ENCODE measurements at regions not wholly inside any gene's neighbourhood (a gene's known extent, or its start where the extent isn't known, plus 50 kb on each side); places are given as distances from the start of the nearest gene placed in this dataset.

- DNase-seq (ENCODE audit: low spot score), result no peak
Observed at GRCh38 chr9:89768650-89769071, 163.8 kb downstream of the GADD45G start.

- DNase-seq (ENCODE audit: low spot score), result no peak
Observed at GRCh38 chr9:89770531-89771174, 165.8 kb downstream of the GADD45G start.

DNA sequence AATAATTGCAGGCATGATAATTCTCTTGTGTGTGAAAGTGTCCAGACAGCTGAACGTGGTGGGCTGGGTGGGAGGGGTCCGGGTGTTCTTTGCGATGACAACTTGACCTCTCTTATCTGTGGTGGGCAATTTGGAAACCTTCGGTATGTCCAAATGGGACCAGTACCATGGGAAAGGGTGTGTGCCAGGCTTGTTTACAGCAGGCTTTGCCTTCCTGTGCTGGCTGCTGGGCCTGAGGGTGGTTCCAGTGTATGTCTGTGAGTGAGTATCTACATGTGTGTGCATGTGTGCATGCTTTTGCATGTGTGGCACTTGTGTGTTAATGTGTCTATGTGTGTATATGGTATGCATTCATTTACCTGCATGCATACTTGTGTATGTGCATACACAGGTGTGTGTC is 166.4 kb downstream of the GADD45G start:
- no peak for DNase-seq (ENCODE audit: low spot score)

DNA sequence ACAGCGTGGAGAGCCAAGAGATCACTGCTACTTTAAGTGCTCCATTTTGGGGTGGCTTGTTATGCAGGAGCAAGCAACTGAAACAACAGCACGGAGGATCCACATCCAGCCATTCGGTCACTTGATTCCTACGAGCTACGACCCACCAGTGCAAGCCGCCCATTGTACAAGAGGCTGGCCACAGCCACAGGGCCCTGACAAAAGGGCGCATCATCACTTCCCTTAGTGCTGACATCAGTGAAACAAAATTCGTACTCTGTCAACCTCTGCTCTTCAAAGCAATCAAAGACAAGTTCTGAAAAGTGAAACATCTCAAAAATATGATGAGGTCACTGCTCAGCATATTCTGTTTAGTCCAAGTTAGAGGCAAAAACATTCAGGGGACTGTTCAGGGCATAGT is 168.4 kb downstream of the GADD45G start:
- DNase-seq (ENCODE audit: low spot score), result no peak

- no peak for DNase-seq (ENCODE audit: low spot score)
Observed at GRCh38 chr9:89774858-89775370, 170.1 kb downstream of the GADD45G start.

DNA sequence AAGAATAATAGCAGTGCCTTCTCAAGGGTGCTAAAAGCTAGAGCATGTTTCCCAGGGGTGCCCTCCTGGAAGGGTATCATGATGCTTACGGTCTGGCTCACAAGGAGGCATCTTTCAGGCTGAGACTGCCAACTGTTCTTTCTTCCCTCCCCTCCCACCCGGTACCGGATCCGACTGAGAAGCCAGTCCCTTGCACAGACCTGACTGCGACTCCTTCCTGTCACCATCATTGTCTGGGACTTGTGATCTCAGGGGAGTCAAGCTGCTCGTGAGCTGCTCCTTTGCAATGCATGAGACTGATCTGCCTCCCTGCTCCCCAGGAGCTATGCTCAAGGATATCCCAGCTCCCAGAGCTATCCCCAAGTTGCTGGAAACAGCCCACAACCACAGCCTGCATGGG is 170.8 kb downstream of the GADD45G start:
- no peak for DNase-seq (ENCODE audit: low spot score)

GRCh38 chr9:89776795-89777525 is 172.1 kb downstream of the GADD45G start:
- DNase-seq (ENCODE audit: low spot score), result no peak

- DNase-seq (ENCODE audit: low spot score), result no peak
Observed at GRCh38 chr9:89777544-89777943, 172.7 kb downstream of the GADD45G start.

- no peak for DNase-seq (ENCODE audit: low spot score)
Observed at GRCh38 chr9:89778100-89779090, 173.6 kb downstream of the GADD45G start.

- DNase-seq (ENCODE audit: low spot score), result no peak
Observed at GRCh38 chr9:89779405-89780203, 174.8 kb downstream of the GADD45G start.

GRCh38 chr9:89780959-89781358 is 176.1 kb downstream of the GADD45G start:
- no peak for DNase-seq (ENCODE audit: low spot score)

- no peak for DNase-seq (ENCODE audit: low spot score)
Observed at GRCh38 chr9:89781838-89782540, 177.2 kb downstream of the GADD45G start.

DNA sequence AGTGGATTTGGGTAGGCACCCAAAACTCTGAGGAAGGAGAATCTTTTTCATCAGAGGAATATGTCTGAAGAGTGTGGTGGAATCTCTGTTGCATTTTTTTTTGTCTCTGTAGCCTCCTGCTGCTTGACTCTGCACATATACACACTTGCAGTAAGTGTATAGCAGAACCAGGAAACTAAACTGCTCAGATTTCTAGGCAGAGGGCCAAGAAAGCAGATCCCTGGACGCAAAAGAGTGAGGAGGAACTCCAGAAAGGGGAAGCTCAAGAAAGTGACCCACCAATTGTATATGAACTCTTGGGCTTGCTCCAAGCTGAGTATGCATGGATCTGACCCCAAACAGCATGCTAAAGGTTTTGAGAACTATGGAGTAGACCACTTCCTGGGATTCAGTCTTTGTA is 181.8 kb downstream of the GADD45G start:
- DNase-seq (ENCODE audit: low spot score), result no peak

DNA sequence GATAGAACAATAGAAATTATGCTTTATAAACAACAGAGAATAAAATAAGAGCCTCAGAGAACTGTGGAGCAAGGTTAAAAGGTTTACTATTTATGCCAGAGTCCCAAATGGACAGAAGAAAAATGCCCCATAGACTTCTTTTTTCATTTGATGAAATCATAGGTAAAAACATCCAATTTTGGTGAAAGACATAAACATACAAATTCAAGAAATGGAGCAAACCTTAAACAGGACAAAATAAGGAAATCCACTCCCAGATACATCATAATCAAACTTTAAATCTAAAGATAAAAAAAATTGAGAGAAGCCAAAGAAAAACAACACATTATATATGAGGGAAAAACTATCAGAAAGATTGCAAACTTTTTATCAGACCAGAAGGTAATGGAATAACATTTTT is 182.8 kb downstream of the GADD45G start:
- DNase-seq (ENCODE audit: low spot score), result no peak

- no peak for DNase-seq (ENCODE audit: low spot score)
Observed at GRCh38 chr9:89788434-89788833, 183.6 kb downstream of the GADD45G start.

GRCh38 chr9:89789922-89790510 is 185.2 kb downstream of the GADD45G start:
- DNase-seq (ENCODE audit: low spot score), result no peak

DNA sequence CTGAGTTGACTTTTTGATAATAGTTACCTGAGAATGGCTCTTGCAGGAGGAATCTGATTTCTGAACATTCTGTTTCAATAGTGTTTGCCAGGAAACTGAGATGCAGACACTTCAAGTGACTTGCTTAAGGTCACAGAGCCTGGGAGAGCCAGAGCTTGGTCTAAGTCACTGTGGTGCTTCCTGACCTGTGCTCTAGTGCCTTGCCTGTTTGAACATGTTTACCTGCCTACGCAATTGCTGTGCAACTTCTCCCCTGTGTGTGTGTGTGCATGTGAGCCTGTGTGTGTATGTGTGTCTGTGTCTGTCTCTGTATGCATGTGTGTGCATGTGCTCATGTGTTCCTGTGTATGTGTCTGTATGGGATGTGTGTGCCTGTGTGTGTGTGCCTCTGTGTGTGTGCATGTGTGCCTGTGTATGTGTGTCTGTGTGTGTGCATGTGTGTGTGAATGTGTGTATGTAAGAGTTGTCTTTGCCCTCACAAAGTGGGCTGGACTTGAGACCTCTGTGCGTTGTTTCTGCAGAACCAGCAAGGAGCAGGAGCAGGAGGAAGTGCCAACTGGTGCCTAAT is 185.8 kb downstream of the GADD45G start:
- no peak for DNase-seq (ENCODE audit: low spot score)

DNA sequence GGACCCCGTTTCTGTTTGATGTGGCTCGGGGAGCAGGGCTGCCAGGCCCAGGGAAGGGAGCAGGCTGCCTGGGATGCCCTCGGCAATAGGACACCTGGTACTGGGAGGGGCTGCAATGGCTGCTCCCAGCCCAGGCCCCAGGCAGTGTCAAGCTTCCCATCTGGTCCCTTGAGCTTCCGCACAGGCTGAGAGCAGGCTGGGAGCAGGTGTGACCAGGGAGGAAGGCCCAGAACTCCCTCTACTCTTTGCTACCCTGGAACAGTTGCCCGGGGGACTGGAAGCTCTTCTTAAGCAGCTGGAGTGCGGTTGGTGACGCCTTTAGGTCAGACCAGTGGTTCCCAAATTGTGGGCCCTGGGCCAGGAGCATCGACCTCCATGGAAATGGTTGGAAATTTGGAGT is 186.9 kb downstream of the GADD45G start:
- no peak for DNase-seq (ENCODE audit: low spot score)

GRCh38 chr9:89792189-89793123 is 187.6 kb downstream of the GADD45G start:
- no peak for DNase-seq (ENCODE audit: low spot score)

Measured in hematopoietic multipotent progenitor cell treated with erythropoietin and hydrocortisone succinate and interleukin-3 and kit ligand, for 15 days (in vitro differentiated cells).